IMR-90 (cell line): ENCODE measurements at regions not wholly inside any gene's neighbourhood (a gene's known extent, or its start where the extent isn't known, plus 50 kb on each side); places are given as distances from the start of the nearest gene placed in this dataset.
"Not testable (repeated sequence)": the region's sequence is repeated elsewhere in the genome, so short reads cannot be mapped to it uniquely, and the experiment has no call there.

Experiments
- ATAC-seq: fragments of 200-7000 bp; cut with Tn5 transposase; 2 replicates; pipeline ENCODE4 v1.9.1; 2020; ENCODE audit warnings: low read depth, mild to moderate bottlenecking, moderate library complexity
- BruUV-seq: library from RNA; stranded (reverse); fragments of 400-500 nt; replicated peaks from 2 replicates; lab custom pipeline; 2021; lab: Mats Ljungman, UMichigan
- CTCF ChIA-PET: fragments of 300-600 bp; formaldehyde crosslinking; extraction: SDS; loops from one replicate; lab custom pipeline; 2021; ENCODE audit warnings: antibody characterized with exemption; lab: Yijun Ruan, JAX
- POLR2A ChIA-PET: fragments of 300-600 bp; sonication (Branson Sonifier 250); formaldehyde crosslinking; loops from one replicate; lab custom pipeline; 2022; ENCODE audit warnings: antibody characterized with exemption; ENCODE audit not compliant: unreplicated experiment; lab: Charles Lee
- DNase-seq: peaks from one replicate; pipeline ENCODE4 v3.0.0; 2013
- H2AFZ ChIP-seq: replicated peaks from 2 replicates; pipeline ENCODE3; 2013; ENCODE audit warnings: low read length, mild to moderate bottlenecking; ENCODE audit not compliant: poor library complexity
- H2AK5ac ChIP-seq: 2 replicates; pipeline ENCODE4 v1.6.1; 2013; ENCODE audit warnings: low read depth, low read length, inconsistent platforms
- H2AK9ac ChIP-seq: replicated peaks from 2 replicates; pipeline ENCODE3; 2013; ENCODE audit warnings: mild to moderate bottlenecking, low read depth, low read length, moderate library complexity; ENCODE audit not compliant: poor library complexity
- H2BK120ac ChIP-seq: 2 replicates; pipeline ENCODE4 v1.6.1; 2013; ENCODE audit warnings: low read depth, low read length, inconsistent platforms
- H2BK15ac ChIP-seq: 3 replicates; pipeline ENCODE4 v1.6.1; 2013; ENCODE audit warnings: low read depth, low read length, inconsistent platforms
- H2BK20ac ChIP-seq: 2 replicates; pipeline ENCODE4 v1.6.1; 2013; ENCODE audit warnings: low read depth, mild to moderate bottlenecking, inconsistent platforms, low read length, moderate library complexity
- H2BK5ac ChIP-seq: 2 replicates; pipeline ENCODE4 v1.6.1; 2013; ENCODE audit warnings: mild to moderate bottlenecking, low read depth, low read length, inconsistent platforms; ENCODE audit not compliant: poor library complexity, severe bottlenecking
- H3K14ac ChIP-seq: replicated peaks from 2 replicates; pipeline ENCODE4 v1.6.1; 2013; ENCODE audit warnings: low read depth, low read length, inconsistent platforms
- H3K18ac ChIP-seq: 2 replicates; pipeline ENCODE4 v1.6.1; 2013; ENCODE audit warnings: low read depth, low read length, control low read depth
- H3K23ac ChIP-seq: 2 replicates; pipeline ENCODE4 v1.6.1; 2013; ENCODE audit warnings: low read depth, low read length, inconsistent platforms
- H3K27ac ChIP-seq: 2 replicates; pipeline ENCODE4 v1.5.1; 2013; ENCODE audit warnings: mild to moderate bottlenecking, control low read depth, low read length; ENCODE audit not compliant: insufficient read depth
- H3K27me3 ChIP-seq: 2 replicates; pipeline ENCODE4 v1.6.1; 2013; ENCODE audit warnings: low read length; ENCODE audit not compliant: control insufficient read depth, insufficient read depth
- H3K36me3 ChIP-seq: 2 replicates; pipeline ENCODE4 v1.6.1; 2013; ENCODE audit warnings: low read length, mixed read lengths; ENCODE audit not compliant: control insufficient read depth, insufficient read depth
- H3K4ac ChIP-seq: 2 replicates; pipeline ENCODE4 v1.6.1; 2013; ENCODE audit warnings: low read depth, low read length, inconsistent platforms
- H3K4me1 ChIP-seq: 2 replicates; pipeline ENCODE4 v1.6.1; 2013; ENCODE audit warnings: low read length, mixed read lengths; ENCODE audit not compliant: control insufficient read depth, insufficient read depth
- H3K4me2 ChIP-seq: 2 replicates; pipeline ENCODE4 v1.6.1; 2013; ENCODE audit warnings: low read depth, mild to moderate bottlenecking, control low read depth, low read length, moderate library complexity
- H3K4me3 ChIP-seq: 2 replicates; pipeline ENCODE4 v1.5.1; 2013; ENCODE audit warnings: low read depth, mild to moderate bottlenecking, control low read depth, low read length, moderate library complexity; ENCODE audit not compliant: insufficient read depth
- H3K56ac ChIP-seq: 2 replicates; pipeline ENCODE4 v1.6.1; 2013; ENCODE audit warnings: low read length, inconsistent platforms; ENCODE audit not compliant: insufficient read depth; ENCODE audit errors: extremely low read depth
- H3K79me1 ChIP-seq, 2 experiments: 2 replicates each; pipeline ENCODE4 v1.6.1; 2013; ENCODE audit warnings: low read length in 2 of 2, inconsistent platforms in 1 of 2, low read depth in 1 of 2
- H3K9ac ChIP-seq: 2 replicates; pipeline ENCODE4 v1.6.1; 2013; ENCODE audit warnings: low read depth, low read length, control low read depth
- H3K9me1 ChIP-seq: 2 replicates; pipeline ENCODE4 v1.6.1; 2013; ENCODE audit warnings: low read length, inconsistent platforms; ENCODE audit not compliant: insufficient read depth
- H3K9me3 ChIP-seq: 2 replicates; pipeline ENCODE4 v1.6.1; 2013; ENCODE audit warnings: low read length; ENCODE audit not compliant: control insufficient read depth, insufficient read depth
- H4K20me1 ChIP-seq: 2 replicates; pipeline ENCODE4 v1.6.1; 2013; ENCODE audit warnings: low read length, inconsistent platforms; ENCODE audit not compliant: insufficient read depth
- H4K5ac ChIP-seq: 2 replicates; pipeline ENCODE4 v1.6.1; 2013; ENCODE audit warnings: mild to moderate bottlenecking, low read depth, low read length, control low read depth
- H4K8ac ChIP-seq, 2 experiments: 2 replicates each; pipeline ENCODE4 v1.6.1; 2013; ENCODE audit warnings: low read depth in 2 of 2, low read length in 2 of 2, control low read depth in 1 of 2, inconsistent platforms in 1 of 2
- H4K91ac ChIP-seq: 2 replicates; pipeline ENCODE4 v1.6.1; 2013; ENCODE audit warnings: low read depth, low read length, inconsistent platforms; ENCODE audit not compliant: insufficient read depth
- CHD1 ChIP-seq: IDR thresholded peaks from 2 replicates; pipeline ENCODE4 v1.6.1; 2012; ENCODE audit warnings: low read depth, low read length, improper control_type of control experiment
- NFE2L2 ChIP-seq: fragments of 150-350 bp; IDR thresholded peaks from 2 replicates; pipeline ENCODE4 v1.6.1; 2016; ENCODE audit warnings: low read depth, mild to moderate bottlenecking, low read length
- POLR2A ChIP-seq: IDR thresholded peaks from 2 replicates; pipeline ENCODE4 v1.6.1; 2012; ENCODE audit warnings: mild to moderate bottlenecking, low read depth, low read length
- RFX5 ChIP-seq: IDR thresholded peaks from 2 replicates; pipeline ENCODE4 v1.8.0; 2012; ENCODE audit warnings: low read depth, mild to moderate bottlenecking, low read length, moderate library complexity
- SMC3 ChIP-seq: fragments of 150-350 bp; IDR thresholded peaks from 2 replicates; pipeline ENCODE4 v1.6.1; 2016; ENCODE audit warnings: low read depth, mild to moderate bottlenecking, antibody characterized with exemption, low read length, moderate library complexity
- WGBS, 2 experiments: methylation state at CpG; one replicate each; pipeline versions ENCODE4 v1.1.5 to v1.1.7; 2013; ENCODE audit warnings: missing lambda C conversion rate in 2 of 2; ENCODE audit not compliant: insufficient read length in 1 of 2; ENCODE audit errors: extremely low coverage in 2 of 2; 5-methylcytosine and 5-hydroxymethylcytosine counted together
- dilution Hi-C: fragments of 300-500 bp; cut with HindIII; formaldehyde crosslinking; loops from one replicate; pipeline ENCODE4 v1.14.3; 2018; ENCODE audit warnings: low sequenced_read_pairs; ENCODE audit not compliant: unreplicated experiment
- in situ Hi-C: fragments of 300-500 bp; cut with MboI; formaldehyde crosslinking; loops from 3 replicates; pipeline ENCODE4 v1.14.3; 2019; ENCODE audit warnings: low sequenced_read_pairs, inconsistent platforms, mixed read lengths
- intact Hi-C: fragments of 100-400 bp; cut with micrococcal nuclease; formaldehyde crosslinking; loops from 2 replicates; pipeline ENCODE4 v1.10.0; 2022
- TF ChIP-seq, protein P1 (sequence below): fragments of 150-350 bp; IDR thresholded peaks from 2 replicates; pipeline ENCODE4 v1.6.1; 2017; ENCODE audit warnings: mild to moderate bottlenecking, antibody characterized with exemption, low read length, low read depth

GRCh38 chr4:53941331-53941730, 123.1 kb downstream of the CHIC2 start:
- WGBS, 2 experiments: no CpG with 5 or more reads among the region's 4 CpGs
- Histone ChIP-seq H2AFZ (no peak overlapping the region), H4K91ac (no peak overlapping the region), H3K36me3 (no peaks in the 10 kb centered on the region), H2AK5ac (no peak overlapping the region), H2BK20ac (no peak overlapping the region), H2BK5ac (no peak overlapping the region), H4K8ac (no peak overlapping the region), H3K4me3 (no peak overlapping the region), H3K56ac (no peak overlapping the region), H3K14ac (no peak overlapping the region), H3K23ac (no peak overlapping the region), H3K4me2 (no peak overlapping the region), H3K4ac (no peak overlapping the region), H3K79me1 (no peaks in the 10 kb centered on the region), H4K5ac (no peak overlapping the region), H3K27ac (no peak overlapping the region), H3K18ac (no peak overlapping the region), H2BK120ac (no peak overlapping the region), H4K20me1 (no peaks in the 10 kb centered on the region), H2AK9ac (no peak overlapping the region), H3K9me3 (no peaks in the 10 kb centered on the region; the same call in 1 of the 2 replicates), H3K9me1 (no peaks in the 10 kb centered on the region), H3K9ac (no peak overlapping the region), H3K27me3 (no peaks in the 10 kb centered on the region), H2BK15ac (no peak overlapping the region), H3K4me1 (peaks cover 5% of the 10 kb centered on the region)
- BruUV-seq: no TSS peak
- dilution Hi-C loops (no loop called here), in situ Hi-C loops (no loop called here), intact Hi-C loops (no loop called here)
- ATAC-seq: no peak
- TF ChIP-seq NFE2L2 (no peak), RFX5 (no peak), SMC3 (no peak), CHD1 (no peak), POLR2A (no peak)
- TF ChIP-seq, protein P1, sequence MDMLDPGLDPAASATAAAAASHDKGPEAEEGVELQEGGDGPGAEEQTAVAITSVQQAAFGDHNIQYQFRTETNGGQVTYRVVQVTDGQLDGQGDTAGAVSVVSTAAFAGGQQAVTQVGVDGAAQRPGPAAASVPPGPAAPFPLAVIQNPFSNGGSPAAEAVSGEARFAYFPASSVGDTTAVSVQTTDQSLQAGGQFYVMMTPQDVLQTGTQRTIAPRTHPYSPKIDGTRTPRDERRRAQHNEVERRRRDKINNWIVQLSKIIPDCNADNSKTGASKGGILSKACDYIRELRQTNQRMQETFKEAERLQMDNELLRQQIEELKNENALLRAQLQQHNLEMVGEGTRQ: no peak
- DNase-seq: no peak
- POLR2A ChIA-PET: no interaction called here
- CTCF ChIA-PET: interaction anchor here (0.6 kb wide), 1 partner anchor 66 kb away, joined by 4 read pairs; no protein-coding TSS in a partner anchor

GRCh38 chr4:53939892-53940291, 124.5 kb downstream of the CHIC2 start:
- H3K14ac ChIP-seq, intact Hi-C loops, H4K91ac ChIP-seq, H3K4me2 ChIP-seq, H4K8ac ChIP-seq, H3K9me3 ChIP-seq, dilution Hi-C loops, H3K79me1 ChIP-seq, DNase-seq, H3K36me3 ChIP-seq, H3K4ac ChIP-seq, H2BK5ac ChIP-seq, H3K56ac ChIP-seq, H3K4me1 ChIP-seq, H2BK15ac ChIP-seq, H2AK5ac ChIP-seq, H3K9me1 ChIP-seq, H2AK9ac ChIP-seq, H4K20me1 ChIP-seq, H2BK20ac ChIP-seq, POLR2A ChIA-PET, H3K27ac ChIP-seq, H3K4me3 ChIP-seq, in situ Hi-C loops, H3K23ac ChIP-seq, H4K5ac ChIP-seq, H3K18ac ChIP-seq, H3K9ac ChIP-seq, H2AFZ ChIP-seq, H3K27me3 ChIP-seq, ATAC-seq, BruUV-seq, H2BK120ac ChIP-seq, CTCF ChIA-PET: not testable (repeated sequence)
- no CpG with 5 or more reads among the region's 3 CpGs for WGBS, 2 experiments
